SK-N-SH treated with all-trans-retinoic acid at 6 μM for 48 hours (cell line): ENCODE measurements at regions not wholly inside any gene's neighbourhood (a gene's known extent, or its start where the extent isn't known, plus 50 kb on each side); places are given as distances from the start of the nearest gene placed in this dataset.
"Not testable (repeated sequence)": the region's sequence is repeated elsewhere in the genome, so short reads cannot be mapped to it uniquely, and the experiment has no call there.

Source experiments
- CSDC2 ChIP-seq: fragments of 250-450 bp; sonication (Bioruptor Pico); IDR thresholded peaks from 2 replicates; pipeline ENCODE4 v1.5.0; 2020; ENCODE audit warnings: mild to moderate bottlenecking, moderate library complexity
- ISL1 ChIP-seq: fragments of 250-450 bp; sonication (Bioruptor Pico); IDR thresholded peaks from 2 replicates; pipeline ENCODE4 v2.1.2; 2022; ENCODE audit warnings: mild to moderate bottlenecking, moderate library complexity
- POU6F1 ChIP-seq: fragments of 250-450 bp; sonication (Bioruptor Pico); IDR thresholded peaks from 2 replicates; pipeline ENCODE4 v1.8.0; 2021; ENCODE audit warnings: low read depth, mild to moderate bottlenecking, moderate library complexity, borderline replicate concordance
- ZNF8 ChIP-seq: fragments of 450-650 bp; formaldehyde crosslinking; IDR thresholded peaks from 2 replicates; pipeline ENCODE4 v1.5.0; 2020; ENCODE audit warnings: mild to moderate bottlenecking, moderate library complexity

- not testable (repeated sequence) for TF ChIP-seq ZNF8; POU6F1 (CRISPR knock-in tag); CSDC2 (CRISPR knock-in tag); ISL1 (CRISPR knock-in tag)
These were observed 941.4 kb upstream of the DEFB115 start for GRCh38 chr20:30316063-30316462.
